HG02678 (cell line): ENCODE measurements at regions not wholly inside any gene's neighbourhood (a gene's known extent, or its start where the extent isn't known, plus 50 kb on each side); places are given as distances from the start of the nearest gene placed in this dataset.
"Not testable (repeated sequence)": the region's sequence is repeated elsewhere in the genome, so short reads cannot be mapped to it uniquely, and the experiment has no call there.

Experiments
- ATAC-seq: cut with Tn5 transposase; IDR thresholded peaks from one replicate; pipeline ENCODE4 v1.9.1; 2021; ENCODE audit warnings: mild to moderate bottlenecking, moderate library complexity; ENCODE audit not compliant: unreplicated experiment

DNA sequence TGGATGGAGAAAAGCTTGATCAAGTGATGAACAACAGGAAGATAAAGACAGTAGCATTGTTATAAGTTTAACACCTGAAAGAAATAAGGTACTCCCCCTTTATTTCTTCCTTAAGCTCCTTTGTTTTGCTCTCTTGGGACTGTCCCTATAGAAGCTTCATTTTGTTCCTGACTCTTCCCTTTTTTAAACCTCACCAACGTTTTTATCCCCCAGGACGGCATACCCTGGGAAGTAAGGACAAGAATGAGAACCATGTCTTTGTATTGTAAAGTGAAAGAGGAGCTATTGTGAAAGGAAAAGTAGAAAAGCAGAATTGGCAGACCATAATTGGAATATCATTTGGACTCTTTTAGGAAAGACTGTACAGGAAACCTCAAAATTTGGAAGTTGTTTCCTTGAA lies 1368.6 kb upstream of the C9orf72 start:
- ATAC-seq: no peak

DNA sequence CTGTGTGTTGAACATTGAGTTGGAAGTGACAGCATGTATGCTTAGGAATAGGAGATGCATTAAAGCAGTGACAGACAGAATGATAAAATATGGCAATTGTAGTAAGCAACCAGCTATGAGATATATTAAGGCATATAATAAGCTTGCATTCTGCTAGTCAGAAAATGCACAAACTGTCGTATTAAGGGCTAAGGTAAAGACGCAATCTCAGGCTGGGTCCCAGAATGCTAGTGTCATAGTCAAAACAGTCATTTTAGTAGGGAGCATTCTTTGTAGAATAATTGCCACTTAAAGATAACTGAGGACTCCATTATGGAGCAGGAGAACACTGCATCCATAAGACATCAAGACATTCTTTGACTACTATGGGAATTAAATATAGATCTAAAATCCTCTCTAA lies 1369.7 kb upstream of the C9orf72 start:
- no peak for ATAC-seq

DNA sequence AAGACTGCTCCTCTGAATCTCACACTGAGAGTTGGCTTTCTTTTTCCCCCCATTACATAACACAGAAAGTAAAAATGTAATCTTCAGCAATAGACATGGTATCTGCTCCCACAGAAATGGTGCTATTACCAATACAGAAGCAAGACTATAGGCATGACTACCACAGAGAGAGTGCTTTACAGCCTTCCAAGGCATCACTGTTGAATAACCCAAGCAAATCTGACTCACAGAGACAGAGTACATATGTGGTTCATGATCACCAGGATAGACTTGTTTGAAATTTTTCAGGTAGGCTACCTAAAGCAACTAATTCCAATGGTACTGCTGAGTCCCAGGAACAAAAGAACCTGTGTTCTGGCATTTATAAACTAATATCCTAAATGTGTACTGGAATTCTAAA lies 1373.4 kb upstream of the C9orf72 start:
- ATAC-seq: no peak

DNA sequence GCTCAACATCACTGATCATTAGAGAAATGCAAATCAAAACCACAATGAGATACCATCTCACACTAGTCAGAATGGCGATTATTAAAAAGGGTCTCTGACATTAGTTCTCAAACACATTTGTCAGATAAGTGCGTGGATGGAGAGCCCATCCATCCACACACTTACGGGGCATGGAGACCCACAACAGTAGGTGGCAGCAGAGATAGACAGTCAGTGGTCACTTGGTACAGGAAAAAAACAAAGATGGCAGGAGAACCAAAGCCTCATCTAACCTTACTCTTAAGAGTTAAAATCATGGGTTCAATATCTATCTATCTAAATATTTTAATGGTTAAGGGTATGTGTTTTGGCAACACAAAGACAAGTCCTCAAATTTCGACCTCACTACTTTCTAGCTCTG lies 1378.7 kb upstream of the C9orf72 start:
- no peak for ATAC-seq

DNA sequence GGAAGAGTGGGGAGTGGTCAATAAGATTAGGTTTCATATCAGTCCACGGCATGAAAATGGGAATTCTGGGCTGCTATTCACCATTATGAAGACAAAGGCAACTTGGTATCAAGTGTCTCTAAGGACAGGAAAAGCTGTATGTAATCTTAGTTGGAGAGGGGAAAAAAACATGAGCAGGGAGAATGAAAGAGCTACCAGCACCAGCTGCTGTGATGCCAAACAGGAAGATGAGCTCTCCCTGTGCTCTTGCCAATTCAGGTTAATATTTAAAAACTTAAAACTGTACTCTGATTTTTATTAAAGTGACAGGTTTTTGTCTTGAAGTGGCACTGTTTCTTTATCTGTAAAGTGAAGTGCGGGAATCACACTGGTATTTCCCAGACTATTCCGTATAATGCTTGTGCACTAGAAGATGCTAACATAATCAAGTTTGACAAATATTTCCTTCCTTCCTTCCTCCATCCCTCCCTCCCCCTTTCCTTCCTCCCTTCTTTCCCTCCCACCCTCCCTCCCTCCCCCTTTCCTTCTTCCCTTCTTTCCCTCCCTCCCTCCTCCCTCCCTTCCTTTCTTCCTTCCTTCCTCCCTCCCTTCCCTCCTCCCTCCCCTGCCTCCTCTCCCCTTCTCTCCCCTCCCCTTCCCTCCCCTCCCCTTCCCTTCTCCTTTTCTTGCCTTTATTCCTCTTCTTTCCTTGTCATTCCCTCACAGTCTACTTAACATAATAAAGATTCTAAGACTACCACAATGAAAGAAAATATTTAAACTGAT lies 1383.0 kb upstream of the C9orf72 start:
- no peak for ATAC-seq

DNA sequence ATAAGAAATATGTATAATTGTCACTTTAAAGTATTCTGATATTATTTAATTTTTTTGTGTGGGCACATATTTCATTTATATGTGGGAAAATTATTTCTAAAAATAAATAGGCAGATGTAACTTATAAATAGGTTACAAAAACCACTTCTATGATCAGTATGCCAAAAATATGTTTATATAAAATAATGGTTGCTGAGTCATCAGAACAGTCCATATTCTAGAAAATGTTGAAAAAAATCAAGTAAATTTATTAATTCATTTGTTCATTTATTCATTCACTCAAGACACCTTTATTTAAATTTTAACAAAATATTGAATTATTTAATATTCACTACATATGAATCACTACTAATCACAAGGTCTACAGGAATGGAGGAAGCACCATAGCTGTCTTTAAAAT lies 1387.3 kb upstream of the C9orf72 start:
- ATAC-seq: no peak

DNA sequence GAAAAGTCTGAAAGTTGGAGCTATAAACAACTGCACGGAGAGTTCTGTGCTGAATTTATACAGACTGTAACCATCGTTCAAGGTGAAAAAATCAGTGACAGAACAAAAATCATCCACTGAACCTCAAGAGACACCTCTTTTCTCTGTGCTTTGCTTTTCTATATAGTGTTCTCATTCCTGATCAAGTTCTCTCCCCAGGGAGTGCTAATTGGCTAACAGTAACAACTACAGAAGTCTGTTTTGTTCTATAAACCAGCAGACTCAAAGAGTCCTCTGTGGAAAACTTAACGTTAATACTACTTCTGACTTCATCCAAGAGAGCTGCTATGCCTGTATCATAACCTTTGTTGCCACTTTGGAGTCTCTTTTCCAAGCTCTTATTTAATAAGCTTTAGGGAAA lies 1388.3 kb upstream of the C9orf72 start:
- no peak for ATAC-seq

DNA sequence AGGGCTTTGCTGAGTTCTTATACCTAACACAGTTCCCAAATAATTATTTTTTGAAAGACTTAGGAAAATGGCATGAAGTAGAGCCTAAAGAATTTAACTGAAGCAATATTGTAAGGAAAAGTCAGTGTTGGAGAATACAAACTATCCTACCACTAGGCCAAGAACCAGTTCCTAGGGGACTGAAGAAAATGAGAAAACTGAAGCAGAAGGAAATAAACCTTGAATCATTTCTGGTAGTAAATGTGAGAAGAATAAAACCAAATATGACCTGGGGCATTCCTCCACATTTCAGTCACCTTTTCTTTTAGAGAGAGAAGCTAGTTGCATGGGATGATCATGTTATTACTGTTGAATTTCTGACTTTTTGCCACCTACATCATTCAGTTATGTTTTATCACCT lies 1393.9 kb upstream of the C9orf72 start:
- no peak for ATAC-seq

DNA sequence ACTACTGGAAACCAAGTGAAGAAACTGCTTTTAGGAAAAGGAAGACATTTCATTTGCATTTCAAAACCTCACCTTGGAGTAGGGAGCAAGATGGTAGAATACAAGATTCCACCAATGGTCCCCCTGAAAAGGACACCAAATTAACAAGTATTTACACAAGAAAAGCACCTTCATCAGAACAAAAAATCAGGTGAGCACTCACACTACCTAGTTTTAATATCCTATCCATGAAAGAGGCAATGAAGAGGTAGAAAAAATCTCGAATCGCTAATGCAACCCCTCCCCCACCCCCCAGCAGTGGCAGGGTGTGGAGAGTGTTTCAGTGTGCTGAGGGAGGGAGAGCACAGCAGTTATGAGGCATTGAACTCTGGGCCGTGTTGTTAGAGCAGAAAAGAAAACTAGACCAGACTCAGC lies 1397.0 kb upstream of the C9orf72 start:
- no peak for ATAC-seq

DNA sequence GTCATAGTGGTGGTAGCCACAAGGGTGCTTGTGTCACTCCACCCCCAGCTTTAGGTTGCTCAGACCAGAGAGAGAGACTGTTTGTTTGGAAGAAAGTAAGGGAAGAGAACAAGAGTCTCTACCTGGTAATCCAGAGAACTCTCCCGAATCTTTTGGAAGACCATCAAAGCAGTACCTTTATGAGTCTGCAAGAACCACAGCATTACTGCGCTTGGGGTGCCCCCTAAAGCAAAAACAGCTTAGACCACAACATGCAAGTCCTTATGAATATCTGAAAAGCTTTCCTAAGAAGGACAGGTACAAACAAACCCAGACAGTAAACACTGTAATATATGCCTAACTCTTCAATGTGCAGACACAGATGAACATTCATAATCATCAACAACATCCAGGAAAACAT lies 1398.6 kb upstream of the C9orf72 start:
- no peak for ATAC-seq

DNA sequence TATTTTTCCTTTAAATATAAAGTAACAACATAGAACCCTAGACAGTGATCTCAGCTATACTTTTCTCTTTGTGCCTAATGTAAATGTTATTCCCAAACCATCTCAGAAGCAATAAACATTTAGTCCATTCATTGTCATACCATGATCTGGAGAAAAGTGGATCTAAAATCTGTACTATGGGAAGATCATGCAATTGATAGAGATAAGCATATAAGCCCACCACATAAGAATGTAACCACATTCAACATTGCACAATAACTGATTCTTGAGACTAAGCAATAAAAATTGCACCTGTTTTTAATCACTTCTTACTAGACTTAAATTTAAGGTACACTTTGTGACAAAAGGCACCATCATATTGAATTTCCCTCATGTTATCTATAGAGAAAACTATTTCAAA lies 1403.0 kb upstream of the C9orf72 start:
- ATAC-seq: no peak

DNA sequence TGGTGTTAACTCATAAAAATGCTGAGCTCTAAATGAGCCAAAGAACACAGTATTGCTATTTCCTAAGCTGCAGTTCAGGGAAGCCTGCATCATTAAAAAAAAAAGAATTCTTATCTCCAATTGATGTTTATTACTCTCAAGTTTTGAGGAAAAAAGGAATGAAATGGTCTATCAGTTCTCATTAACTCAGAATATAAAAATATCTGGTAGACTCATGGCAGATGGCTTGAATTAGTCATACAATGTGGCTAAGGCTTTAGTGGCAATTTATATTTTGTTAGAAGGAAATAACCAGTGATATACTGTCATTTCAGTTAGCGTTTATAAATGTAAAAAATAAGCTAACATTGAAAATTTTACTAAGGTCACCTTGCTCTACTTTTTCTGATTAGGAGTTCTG lies 1403.4 kb upstream of the C9orf72 start:
- no peak for ATAC-seq

DNA sequence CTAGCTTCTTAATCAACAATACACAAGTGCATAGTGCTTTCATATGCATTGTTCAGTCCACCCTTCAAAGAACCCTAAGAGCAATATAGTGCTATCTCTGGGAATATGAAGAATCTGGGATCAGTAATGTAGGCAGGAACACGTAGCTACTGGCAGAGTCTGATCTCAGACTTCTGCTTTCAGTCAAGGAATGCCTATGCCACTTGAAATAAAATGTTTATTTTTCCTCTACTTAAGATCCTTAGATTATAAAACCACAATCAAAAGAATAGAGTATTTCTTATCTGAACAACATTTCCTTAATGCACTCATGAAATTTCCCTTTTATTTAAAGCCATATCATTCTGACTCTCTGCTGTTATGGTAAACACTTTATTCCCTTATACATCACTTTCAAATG lies 1407.8 kb upstream of the C9orf72 start:
- ATAC-seq: no peak

DNA sequence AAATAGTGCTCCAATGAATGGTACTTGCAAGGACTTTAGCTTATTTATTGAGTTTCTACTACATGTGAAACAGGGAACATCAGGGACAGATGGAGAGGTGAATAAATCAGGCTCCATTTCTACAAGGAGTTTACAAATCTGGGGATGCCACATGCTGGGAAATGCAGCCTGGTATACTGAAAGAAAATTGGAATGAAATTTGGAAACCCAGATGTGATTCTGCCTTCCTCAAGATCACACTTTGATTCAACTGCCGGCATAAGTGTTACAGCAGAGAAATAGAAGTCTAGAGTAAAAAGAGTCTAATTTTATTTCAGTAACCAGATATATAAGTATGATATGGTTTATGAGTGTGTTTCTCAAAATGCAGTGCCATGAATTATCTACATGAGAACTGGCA lies 1408.4 kb upstream of the C9orf72 start:
- ATAC-seq: no peak

DNA sequence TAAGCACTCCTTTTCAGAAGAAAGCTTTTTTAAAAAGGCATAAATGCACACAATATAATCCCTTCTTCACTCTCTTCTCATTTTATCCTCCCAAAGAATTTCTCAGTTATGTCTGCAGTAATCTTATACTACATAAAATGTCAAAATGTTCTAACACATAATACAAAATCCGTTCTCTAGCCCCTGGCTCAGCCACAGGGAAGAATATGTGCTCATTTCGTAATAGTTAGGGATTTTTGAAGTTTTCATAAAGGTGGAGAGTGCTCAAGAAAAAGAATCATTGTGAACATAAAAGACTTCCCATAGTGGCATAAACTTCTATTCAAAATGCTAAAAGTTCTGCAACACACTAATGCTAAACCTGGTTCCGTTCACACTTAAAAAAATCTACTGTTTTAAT lies 1410.7 kb upstream of the C9orf72 start:
- ATAC-seq: no peak

DNA sequence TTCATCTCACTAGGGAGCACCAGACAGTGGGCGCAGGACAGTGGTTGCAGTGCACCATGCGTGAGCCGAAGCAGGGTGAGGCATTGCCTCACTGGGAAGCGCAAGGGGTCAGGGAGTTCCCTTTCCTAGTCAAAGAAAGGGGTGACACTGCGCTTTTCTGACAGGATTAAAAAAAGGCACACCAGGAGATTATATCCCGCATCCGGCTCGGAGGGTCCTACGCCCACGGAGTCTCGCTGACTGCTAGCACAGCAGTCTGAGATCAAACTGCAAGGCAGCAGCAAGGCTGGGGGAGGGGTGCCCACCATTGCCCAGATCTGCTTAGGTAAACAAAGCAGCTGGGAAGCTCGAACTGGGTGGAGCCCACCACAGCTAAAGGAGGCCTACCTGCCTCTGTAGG lies 1416.7 kb upstream of the C9orf72 start:
- not testable (repeated sequence) for ATAC-seq

DNA sequence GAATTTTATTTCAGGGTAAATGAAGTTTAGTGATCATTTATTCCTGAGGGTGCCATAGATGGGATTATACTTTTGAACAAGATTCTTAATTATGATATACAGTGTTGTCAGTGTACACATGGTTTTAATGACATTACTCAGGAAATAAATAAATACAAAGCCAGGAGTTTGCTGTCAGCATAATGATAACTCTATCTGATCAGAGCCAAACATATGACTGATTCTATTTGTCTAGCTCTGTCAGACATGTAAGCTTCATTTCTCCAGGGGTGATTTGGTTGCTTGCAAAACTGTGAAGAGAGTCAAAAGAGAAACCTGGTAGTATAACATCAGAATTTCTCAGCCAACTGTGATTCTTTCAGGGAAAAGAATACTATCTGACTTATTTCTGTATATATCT lies 1425.8 kb upstream of the C9orf72 start:
- no peak for ATAC-seq

DNA sequence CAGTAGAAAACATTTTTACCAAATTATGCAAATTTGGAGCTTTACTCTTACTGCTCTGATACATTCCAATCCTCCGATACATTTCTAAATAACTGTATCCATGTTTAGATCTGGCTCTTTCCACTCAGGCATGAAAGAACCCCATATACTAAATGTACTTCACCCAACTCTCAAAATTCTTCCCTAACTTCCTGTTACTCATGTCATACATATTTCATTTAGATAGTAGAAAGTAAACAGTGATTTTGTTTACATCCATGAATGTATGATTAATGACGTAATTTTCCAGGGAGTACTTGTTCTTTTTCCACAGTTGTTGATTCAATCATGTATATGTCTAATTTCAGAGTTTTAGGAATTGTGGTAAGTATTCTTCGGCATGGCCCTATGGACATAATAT lies 1426.5 kb upstream of the C9orf72 start:
- ATAC-seq: no peak

DNA sequence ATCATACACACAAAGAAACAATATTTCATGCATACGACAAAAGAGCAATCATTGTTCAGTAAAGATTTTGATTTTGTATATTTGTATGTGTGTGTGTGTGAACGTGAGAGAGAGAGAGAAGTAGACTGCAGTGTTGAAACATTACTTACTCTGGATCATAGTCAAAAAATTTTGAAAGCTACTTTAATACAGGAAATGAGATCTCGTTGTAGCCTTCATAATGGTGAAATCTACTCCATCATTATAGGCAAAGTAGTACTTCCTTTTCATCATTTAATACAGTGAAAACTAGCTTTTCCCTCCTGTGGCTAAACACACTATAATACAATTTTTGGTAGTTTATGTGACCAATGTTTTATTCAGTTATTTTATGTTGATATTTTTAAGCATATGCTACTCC lies 1427.7 kb upstream of the C9orf72 start:
- no peak for ATAC-seq

DNA sequence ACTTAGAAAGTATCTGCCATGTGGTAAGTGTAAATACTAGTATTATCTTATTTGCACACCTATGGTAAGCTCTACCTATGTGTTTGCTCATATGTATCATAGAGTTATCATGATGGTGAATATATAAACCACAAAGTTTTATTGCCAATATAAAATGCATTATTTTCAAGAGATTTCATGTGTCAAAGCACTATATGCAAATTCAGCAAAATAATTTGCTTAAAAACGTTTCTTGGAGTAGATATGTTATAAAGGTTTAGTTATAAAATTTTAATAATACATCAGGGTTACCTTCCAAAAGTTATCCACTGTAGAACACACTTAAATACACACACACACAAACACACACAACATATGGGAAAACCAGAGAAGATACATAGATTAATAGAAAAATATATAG lies 1431.7 kb upstream of the C9orf72 start:
- no peak for ATAC-seq

DNA sequence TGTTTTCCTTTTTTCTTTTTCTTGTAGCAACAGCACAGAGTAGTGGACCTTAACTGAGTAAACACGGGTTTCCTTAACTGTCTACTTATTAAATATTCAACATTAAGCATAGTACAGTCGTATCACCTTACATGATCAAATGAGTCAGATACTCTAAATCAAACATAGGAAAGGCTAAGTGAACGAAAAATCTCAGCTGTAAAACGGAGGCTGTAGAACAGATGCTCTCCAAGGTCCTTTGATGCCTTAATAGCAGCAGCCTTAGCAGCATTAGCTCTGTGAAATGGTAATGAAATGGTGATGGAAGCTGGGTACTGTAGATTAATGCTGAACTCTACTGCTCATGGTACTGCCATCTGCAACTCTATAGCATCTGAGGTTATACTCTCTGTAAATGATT lies 1433.3 kb upstream of the C9orf72 start:
- no peak for ATAC-seq

DNA sequence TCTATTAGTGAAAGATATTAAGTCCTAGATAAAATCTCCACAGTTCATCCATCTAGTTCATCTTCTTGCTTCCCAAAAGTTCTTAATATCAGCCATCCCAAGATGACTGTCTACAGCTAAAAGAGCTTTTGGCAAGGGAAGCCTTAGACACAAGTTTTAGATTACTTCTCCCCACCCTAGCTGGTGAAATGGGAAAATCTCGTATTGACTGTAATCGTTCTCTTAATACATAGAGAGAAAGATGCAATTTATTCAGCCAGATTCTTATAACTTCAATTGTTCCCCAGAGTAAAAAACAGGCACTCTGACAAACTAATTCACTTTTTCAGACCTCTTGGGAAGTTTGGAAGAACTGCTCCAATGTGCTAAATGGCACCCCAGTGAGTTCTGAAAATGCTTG lies 1439.6 kb upstream of the C9orf72 start:
- no peak for ATAC-seq

DNA sequence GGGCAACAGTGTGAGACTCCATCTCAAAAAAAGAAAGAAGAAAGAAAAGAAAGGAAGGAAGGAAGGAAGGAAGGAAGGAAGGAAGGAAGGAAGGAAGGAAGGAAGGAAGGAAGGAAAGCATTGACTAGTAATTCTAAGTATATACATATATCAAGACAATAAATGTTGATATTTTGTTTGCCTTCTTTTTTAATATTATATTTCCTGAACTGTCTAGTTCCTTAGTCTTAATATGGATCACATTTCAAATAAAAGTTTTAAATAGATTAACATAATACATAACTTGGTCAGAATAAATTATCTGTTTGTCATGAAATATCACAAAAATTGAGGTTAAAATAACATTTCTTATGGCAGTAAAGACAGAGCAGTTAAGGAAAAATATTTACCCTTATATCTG lies 1448.4 kb upstream of the C9orf72 start:
- no peak for ATAC-seq
